ENCODE measurements at regions not wholly inside any gene's neighbourhood (a gene's known extent, or its start where the extent isn't known, plus 50 kb on each side); places are given as distances from the start of the nearest gene placed in this dataset.

- TF ChIP-seq, protein P1, sequence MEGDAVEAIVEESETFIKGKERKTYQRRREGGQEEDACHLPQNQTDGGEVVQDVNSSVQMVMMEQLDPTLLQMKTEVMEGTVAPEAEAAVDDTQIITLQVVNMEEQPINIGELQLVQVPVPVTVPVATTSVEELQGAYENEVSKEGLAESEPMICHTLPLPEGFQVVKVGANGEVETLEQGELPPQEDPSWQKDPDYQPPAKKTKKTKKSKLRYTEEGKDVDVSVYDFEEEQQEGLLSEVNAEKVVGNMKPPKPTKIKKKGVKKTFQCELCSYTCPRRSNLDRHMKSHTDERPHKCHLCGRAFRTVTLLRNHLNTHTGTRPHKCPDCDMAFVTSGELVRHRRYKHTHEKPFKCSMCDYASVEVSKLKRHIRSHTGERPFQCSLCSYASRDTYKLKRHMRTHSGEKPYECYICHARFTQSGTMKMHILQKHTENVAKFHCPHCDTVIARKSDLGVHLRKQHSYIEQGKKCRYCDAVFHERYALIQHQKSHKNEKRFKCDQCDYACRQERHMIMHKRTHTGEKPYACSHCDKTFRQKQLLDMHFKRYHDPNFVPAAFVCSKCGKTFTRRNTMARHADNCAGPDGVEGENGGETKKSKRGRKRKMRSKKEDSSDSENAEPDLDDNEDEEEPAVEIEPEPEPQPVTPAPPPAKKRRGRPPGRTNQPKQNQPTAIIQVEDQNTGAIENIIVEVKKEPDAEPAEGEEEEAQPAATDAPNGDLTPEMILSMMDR (IDR thresholded peaks at IDR 0.05) = no peak
- no peak for TF ChIP-seq POLR2A (IDR thresholded peaks at IDR 0.05)
These were observed 760.9 kb downstream of the KCNJ18 start for GRCh38 chr17:22453181-22453580.

Data from testis (tissue), 2 donors.